ENCODE measurements at regions not wholly inside any gene's neighbourhood (a gene's known extent, or its start where the extent isn't known, plus 50 kb on each side); places are given as distances from the start of the nearest gene placed in this dataset.
"Not testable (repeated sequence)": the region's sequence is repeated elsewhere in the genome, so short reads cannot be mapped to it uniquely, and the experiment has no call there.

- DNase-seq (ENCODE audit: low read depth in 2 of 2) = no peak
Measured at GRCh38 chr2:11072550-11072949, 82.7 kb upstream of the SLC66A3 start.

- peak in 1 of 2 donors; percentile 6 for DNase-seq (ENCODE audit: low read depth in 2 of 2)
Measured at GRCh38 chr2:11073251-11073650, 82.0 kb upstream of the SLC66A3 start.

GRCh38 chr2:11073776-11074175 lies 81.5 kb upstream of the SLC66A3 start:
- DNase-seq (ENCODE audit: low read depth in 2 of 2) = no peak

GRCh38 chr2:11074246-11074820 lies 80.9 kb upstream of the SLC66A3 start:
- no peak for DNase-seq (ENCODE audit: low read depth in 2 of 2)

GRCh38 chr2:11075221-11075620 lies 80.0 kb upstream of the SLC66A3 start:
- no peak for DNase-seq (ENCODE audit: low read depth in 2 of 2)

- DNase-seq (ENCODE audit: low read depth in 2 of 2) = no peak
Measured at GRCh38 chr2:11077411-11077810, 77.9 kb upstream of the SLC66A3 start.

- DNase-seq (ENCODE audit: low read depth in 2 of 2) = no peak
Measured at GRCh38 chr2:11079136-11079824, 76.0 kb upstream of the SLC66A3 start.

- no peak for DNase-seq (ENCODE audit: low read depth in 2 of 2)
Measured at GRCh38 chr2:11080253-11081115, 74.8 kb upstream of the SLC66A3 start.

GRCh38 chr2:11082880-11083279 lies 72.4 kb upstream of the SLC66A3 start:
- no peak for DNase-seq (ENCODE audit: low read depth in 2 of 2)

GRCh38 chr2:11088821-11089220 lies 66.4 kb upstream of the SLC66A3 start:
- DNase-seq (ENCODE audit: low read depth in 2 of 2) = not testable (repeated sequence)

GRCh38 chr2:11090187-11090586 lies 65.1 kb upstream of the SLC66A3 start:
- no peak for DNase-seq (ENCODE audit: low read depth in 2 of 2)

GRCh38 chr2:11092701-11093335 lies 62.4 kb upstream of the SLC66A3 start:
- no peak for DNase-seq (ENCODE audit: low read depth in 2 of 2)

GRCh38 chr2:11093467-11093866 lies 61.8 kb upstream of the SLC66A3 start:
- no peak for DNase-seq (ENCODE audit: low read depth in 2 of 2)

- DNase-seq (ENCODE audit: low read depth in 2 of 2) = no peak
Measured at GRCh38 chr2:11094021-11094810, 61.1 kb upstream of the SLC66A3 start.

- DNase-seq (ENCODE audit: low read depth in 2 of 2) = no peak
Measured at GRCh38 chr2:11096591-11096990, 58.7 kb upstream of the SLC66A3 start.

- no peak for DNase-seq (ENCODE audit: low read depth in 2 of 2)
Measured at GRCh38 chr2:11097038-11097720, 58.1 kb upstream of the SLC66A3 start.

- no peak for DNase-seq (ENCODE audit: low read depth in 2 of 2)
Measured at GRCh38 chr2:11097854-11098387, 57.3 kb upstream of the SLC66A3 start.

- DNase-seq (ENCODE audit: low read depth in 2 of 2) = no peak
Measured at GRCh38 chr2:11099122-11100065, 55.9 kb upstream of the SLC66A3 start.

- no peak for DNase-seq (ENCODE audit: low read depth in 2 of 2)
Measured at GRCh38 chr2:11100130-11100529, 55.1 kb upstream of the SLC66A3 start.
